Neural cell (in vitro differentiated cells): ENCODE measurements at regions not wholly inside any gene's neighbourhood (a gene's known extent, or its start where the extent isn't known, plus 50 kb on each side); places are given as distances from the start of the nearest gene placed in this dataset.

Experiments
- H2AFZ ChIP-seq: fragments of 200-600, 300-800 bp; sonication (generic), shearing (Covaris generic); 2 replicates; pipeline ENCODE4 v1.6.0; 2014; ENCODE audit warnings: low read depth, mild to moderate bottlenecking, antibody characterized with exemption, low read length, moderate library complexity
- H3F3A ChIP-seq: fragments of 200-600 bp; shearing (Covaris generic); 2 replicates; pipeline ENCODE4 v1.6.1; 2016; ENCODE audit warnings: mild to moderate bottlenecking, moderate library complexity, mixed read lengths, antibody characterized with exemption, low read length; ENCODE audit not compliant: insufficient read depth, poor library complexity, severe bottlenecking
- H3K27ac ChIP-seq: fragments of 200-600, 300-800 bp; sonication (generic), shearing (Covaris generic); 2 replicates; pipeline ENCODE4 v1.5.1; 2014; ENCODE audit warnings: mild to moderate bottlenecking, low read length, moderate library complexity
- H3K27me3 ChIP-seq: fragments of 300-800, 200-600 bp; sonication (generic), shearing (Covaris generic); 2 replicates; pipeline ENCODE4 v1.6.0; 2014; ENCODE audit warnings: mild to moderate bottlenecking, low read depth, low read length, moderate library complexity; ENCODE audit not compliant: insufficient read depth
- H3K36me3 ChIP-seq: fragments of 300-800, 200-600 bp; sonication (generic), shearing (Covaris generic); 2 replicates; pipeline ENCODE4 v1.5.1; 2014; ENCODE audit warnings: mild to moderate bottlenecking, antibody characterized with exemption, low read length, moderate library complexity; ENCODE audit not compliant: insufficient read depth
- H3K4me2 ChIP-seq: fragments of 300-800, 200-600 bp; sonication (generic), shearing (Covaris generic); 2 replicates; pipeline ENCODE4 v1.6.0; 2014; ENCODE audit warnings: mild to moderate bottlenecking, low read length
- H3K4me3 ChIP-seq: fragments of 300-800, 200-600 bp; sonication (generic), shearing (Covaris generic); 2 replicates; pipeline ENCODE4 v1.5.1; 2014; ENCODE audit warnings: mild to moderate bottlenecking, low read length, moderate library complexity
- H3K79me2 ChIP-seq: fragments of 200-600 bp; shearing (Covaris generic); replicated peaks from 2 replicates; pipeline ENCODE4 v1.6.0; 2014; ENCODE audit warnings: mild to moderate bottlenecking, low read length, moderate library complexity; ENCODE audit not compliant: insufficient read depth
- H3K9ac ChIP-seq: fragments of 300-800, 200-600 bp; sonication (generic), shearing (Covaris generic); 2 replicates; pipeline ENCODE4 v1.6.1; 2016; ENCODE audit warnings: mild to moderate bottlenecking, low read length, mixed read lengths
- H3K9me2 ChIP-seq: fragments of 200-600 bp; shearing (Covaris generic); 2 replicates; pipeline ENCODE4 v1.6.1; 2016; ENCODE audit warnings: mild to moderate bottlenecking, low read length, mixed read lengths; ENCODE audit not compliant: insufficient read depth
- H3K9me3 ChIP-seq: fragments of 200-600, 300-800 bp; sonication (generic), shearing (Covaris generic); 2 replicates; pipeline ENCODE4 v1.6.1; 2016; ENCODE audit warnings: mild to moderate bottlenecking, mixed run types, low read length, moderate library complexity, mixed read lengths
- H4K20me1 ChIP-seq: fragments of 200-600 bp; shearing (Covaris generic); 2 replicates; pipeline ENCODE4 v1.6.1; 2016; ENCODE audit warnings: mild to moderate bottlenecking, mixed run types; ENCODE audit not compliant: insufficient read depth
- CTCF ChIP-seq: fragments of 450-650 bp; IDR thresholded peaks from 2 replicates; pipeline ENCODE4 v1.5.1; 2014; ENCODE audit warnings: antibody characterized with exemption, mild to moderate bottlenecking, moderate library complexity; ENCODE audit not compliant: poor library complexity, severe bottlenecking
- EP300 ChIP-seq: fragments of 450-650 bp; conservative IDR thresholded peaks from 2 replicates; pipeline ENCODE4 v1.6.1; 2014; ENCODE audit warnings: antibody characterized with exemption, mild to moderate bottlenecking, moderate library complexity; ENCODE audit not compliant: poor library complexity, severe bottlenecking
- EZH2 ChIP-seq: fragments of 200-600, 300-800 bp; shearing (Covaris generic), sonication (generic); IDR thresholded peaks from 2 replicates; pipeline ENCODE4 v1.6.1; 2014; ENCODE audit warnings: antibody characterized with exemption, low read length, borderline replicate concordance, mild to moderate bottlenecking; ENCODE audit not compliant: insufficient read depth, poor library complexity, severe bottlenecking
- MXI1 ChIP-seq: fragments of 450-650 bp; conservative IDR thresholded peaks from 2 replicates; pipeline ENCODE4 v1.6.1; 2014; ENCODE audit warnings: antibody characterized with exemption, mild to moderate bottlenecking; ENCODE audit not compliant: poor library complexity, severe bottlenecking
- POLR2AphosphoS5 ChIP-seq: IDR thresholded peaks from 2 replicates; pipeline ENCODE4 v1.6.1; 2012
- RAD21 ChIP-seq: fragments of 450-650 bp; conservative IDR thresholded peaks from 2 replicates; pipeline ENCODE4 v1.6.1; 2014; ENCODE audit warnings: antibody characterized with exemption, mild to moderate bottlenecking, moderate library complexity
- REST ChIP-seq: IDR thresholded peaks from 2 replicates; pipeline ENCODE4 v1.6.1; 2012; ENCODE audit warnings: borderline replicate concordance
- SMC3 ChIP-seq: fragments of 450-650 bp; conservative IDR thresholded peaks from 2 replicates; pipeline ENCODE4 v1.6.1; 2014; ENCODE audit warnings: antibody characterized with exemption, mild to moderate bottlenecking, moderate library complexity; ENCODE audit not compliant: poor library complexity
- TAF1 ChIP-seq: IDR thresholded peaks from 2 replicates; pipeline ENCODE4 v1.6.1; 2012; ENCODE audit warnings: low read depth

GRCh38 chr2:240296104-240296406, 139.4 kb upstream of the GPC1 start:
- TF ChIP-seq MXI1 (no peak), EP300 (no peak), REST (no peak), EZH2 (no peak), POLR2AphosphoS5 (no peak), CTCF (no peak), TAF1 (no peak), SMC3 (no peak), RAD21 (no peak)
- Histone ChIP-seq H4K20me1 (no peaks in the 10 kb centered on the region), H2AFZ (no peak overlapping the region)

GRCh38 chr2:240296476-240297255, 138.8 kb upstream of the GPC1 start:
- Histone ChIP-seq H3K4me2 (no peak overlapping the region), H3K9me2 (no peaks in the 10 kb centered on the region), H3K79me2 (no peaks in the 10 kb centered on the region), H3K9me3 (no peaks in the 10 kb centered on the region), H3K27me3 (no peaks in the 10 kb centered on the region), H3K4me3 (no peak overlapping the region), H3K27ac (no peak overlapping the region), H4K20me1 (no peaks in the 10 kb centered on the region), H3K9ac (no peak overlapping the region), H2AFZ (no peak overlapping the region), H3K36me3 (no peaks in the 10 kb centered on the region), H3F3A (no peaks in the 10 kb centered on the region)
- TF ChIP-seq MXI1 (no peak), REST (no peak), CTCF (no peak), SMC3 (no peak), RAD21 (no peak), EP300 (no peak), EZH2 (no peak), TAF1 (no peak), POLR2AphosphoS5 (no peak)

More at GRCh38 chr2:240296104-240296406, 139.4 kb upstream of the GPC1 start:
- H3K9me3 ChIP-seq = no peaks in the 10 kb centered on the region
- H3K4me2 ChIP-seq = no peak overlapping the region
- no peak overlapping the region for H3K9ac ChIP-seq
- H3K27me3 ChIP-seq = no peaks in the 10 kb centered on the region
- H3K36me3 ChIP-seq = no peaks in the 10 kb centered on the region
- H3K4me3 ChIP-seq = no peak overlapping the region
- H3K27ac ChIP-seq = no peak overlapping the region
- no peaks in the 10 kb centered on the region for H3F3A ChIP-seq
- no peaks in the 10 kb centered on the region for H3K79me2 ChIP-seq
- H3K9me2 ChIP-seq = no peaks in the 10 kb centered on the region
